ENCODE measurements at regions not wholly inside any gene's neighbourhood (a gene's known extent, or its start where the extent isn't known, plus 50 kb on each side); places are given as distances from the start of the nearest gene placed in this dataset.
"Not testable (repeated sequence)": the region's sequence is repeated elsewhere in the genome, so short reads cannot be mapped to it uniquely, and the experiment has no call there.

- no peak overlapping the region for H3K4me3 Mint-ChIP-seq
- H3K9me3 Mint-ChIP-seq, result peaks cover 6% of the 10 kb centered on the region
- H3K36me3 Mint-ChIP-seq (ENCODE audit: low read depth), result no peaks in the 10 kb centered on the region
- no peak overlapping the region for H3K27ac Mint-ChIP-seq (ENCODE audit: unreplicated experiment)
- DNase-seq (ENCODE audit: low read depth, low spot score), result no peak
- no peak for TF ChIP-seq CTCF (conservative IDR thresholded peaks at IDR 0.05)
- no peaks in the 10 kb centered on the region for H3K4me1 Mint-ChIP-seq
- peaks cover 20% of the 10 kb centered on the region for H3K27me3 Mint-ChIP-seq (ENCODE audit: low read depth)
These were observed 541.9 kb downstream of the TBC1D22A start for GRCh38 chr22:47304191-47304831.

GRCh38 chr22:47303161-47303890, 540.9 kb downstream of the TBC1D22A start:
- TF ChIP-seq CTCF (conservative IDR thresholded peaks at IDR 0.05), result no peak
- Mint-ChIP-seq H3K4me3 (no peak overlapping the region), H3K9me3 (peaks cover 6% of the 10 kb centered on the region), H3K36me3 (ENCODE audit: low read depth) (no peaks in the 10 kb centered on the region), H3K4me1 (no peaks in the 10 kb centered on the region), H3K27me3 (ENCODE audit: low read depth) (peaks cover 11% of the 10 kb centered on the region), H3K27ac (ENCODE audit: unreplicated experiment) (no peak overlapping the region)
- DNase-seq (ENCODE audit: low read depth, low spot score), result no peak

- H3K4me3 Mint-ChIP-seq; DNase-seq (ENCODE audit: low read depth, low spot score); H3K27ac Mint-ChIP-seq (ENCODE audit: unreplicated experiment); H3K4me1 Mint-ChIP-seq; H3K9me3 Mint-ChIP-seq; H3K27me3 Mint-ChIP-seq (ENCODE audit: low read depth); H3K36me3 Mint-ChIP-seq (ENCODE audit: low read depth): not testable (repeated sequence)
These were observed 540.1 kb downstream of the TBC1D22A start for GRCh38 chr22:47302587-47302986.

- no peaks in the 10 kb centered on the region for H3K4me1 Mint-ChIP-seq
- H3K9me3 Mint-ChIP-seq, result peaks cover 2% of the 10 kb centered on the region
- H3K4me3 Mint-ChIP-seq, result no peak overlapping the region
- no peaks in the 10 kb centered on the region for H3K36me3 Mint-ChIP-seq (ENCODE audit: low read depth)
- H3K27ac Mint-ChIP-seq (ENCODE audit: unreplicated experiment), result no peak overlapping the region
- no peak for TF ChIP-seq CTCF (conservative IDR thresholded peaks at IDR 0.05)
- no peaks in the 10 kb centered on the region for H3K27me3 Mint-ChIP-seq (ENCODE audit: low read depth)
- DNase-seq (ENCODE audit: low read depth, low spot score), result no peak
These were observed 539.5 kb downstream of the TBC1D22A start for GRCh38 chr22:47301820-47302475.

GRCh38 chr22:47300698-47301405, 538.4 kb downstream of the TBC1D22A start:
- no peak for TF ChIP-seq CTCF (conservative IDR thresholded peaks at IDR 0.05)
- Mint-ChIP-seq H3K4me1 (no peaks in the 10 kb centered on the region), H3K4me3 (no peak overlapping the region), H3K36me3 (ENCODE audit: low read depth) (peaks cover 4% of the 10 kb centered on the region), H3K9me3 (no peaks in the 10 kb centered on the region), H3K27me3 (ENCODE audit: low read depth) (no peaks in the 10 kb centered on the region), H3K27ac (ENCODE audit: unreplicated experiment) (no peak overlapping the region)
- DNase-seq (ENCODE audit: low read depth, low spot score), result no peak

Measured in neural crest cell (in vitro differentiated cells).